Endothelial cell of umbilical vein (primary cell): ENCODE measurements at regions not wholly inside any gene's neighbourhood (a gene's known extent, or its start where the extent isn't known, plus 50 kb on each side); places are given as distances from the start of the nearest gene placed in this dataset.

Source experiments
- BruUV-seq: library from RNA; stranded (reverse); fragments of 400-500 nt; replicated peaks from 2 replicates; lab custom pipeline; 2021; lab: Mats Ljungman, UMichigan
- CTCF ChIA-PET: fragments of 300-600, 350-600 bp; sonication (Branson Sonifier 250); formaldehyde crosslinking; loops from one replicate; lab custom pipeline; 2021; ENCODE audit warnings: antibody characterized with exemption, inconsistent platforms; lab: Charles Lee
- POLR2A ChIA-PET: fragments of 300-600, 350-600 bp; sonication (Branson Sonifier 250); formaldehyde crosslinking; loops from one replicate; lab custom pipeline; 2021; ENCODE audit warnings: antibody characterized with exemption, inconsistent platforms; lab: Charles Lee
- DNase-seq: peaks from one replicate; pipeline ENCODE4 v3.0.0-alpha.2; 2011; ENCODE audit warnings: low read depth, low spot score
- FAIRE-seq: peaks from 2 replicates; lab custom pipeline; 2011; peaks lifted over from hg19 to GRCh38; lab: Jason Lieb, UNC
- H2AFZ ChIP-seq: 2 replicates; pipeline ENCODE4 v1.6.0; 2012; ENCODE audit warnings: low read depth, low read length, control low read depth, inconsistent platforms
- H3K27ac ChIP-seq: 2 replicates; pipeline ENCODE4 v1.5.1; 2011; ENCODE audit warnings: low read depth, mild to moderate bottlenecking, control low read depth, low read length, moderate library complexity; ENCODE audit not compliant: insufficient read depth
- H3K27me3 ChIP-seq, 2 experiments: 2 replicates each; pipeline versions ENCODE4 v1.6.0 to v1.6.1; 2011; ENCODE audit warnings: low read length in 2 of 2, mixed read lengths in 1 of 2; ENCODE audit not compliant: control insufficient read depth in 2 of 2, insufficient read depth in 2 of 2
- H3K36me3 ChIP-seq, 2 experiments: 2 replicates in 1 of 2; 3 replicates in 1 of 2; pipeline ENCODE4 v1.5.1; 2011; ENCODE audit warnings: low read length in 2 of 2, mild to moderate bottlenecking in 1 of 2, moderate library complexity in 1 of 2; ENCODE audit not compliant: control insufficient read depth in 2 of 2, insufficient read depth in 2 of 2; ENCODE audit errors: extremely low read depth in 1 of 2
- H3K4me1 ChIP-seq: 3 replicates; pipeline ENCODE4 v1.5.1; 2011; ENCODE audit warnings: mild to moderate bottlenecking, low read length; ENCODE audit not compliant: control insufficient read depth, insufficient read depth; ENCODE audit errors: extremely low read depth
- H3K4me2 ChIP-seq: 2 replicates; pipeline ENCODE4 v1.6.1; 2011; ENCODE audit warnings: low read length, control low read depth, mixed read lengths; ENCODE audit not compliant: insufficient read depth
- H3K4me3 ChIP-seq, 3 experiments: fragments of 200-600 bp in 1 of 3; sonication (generic), shearing (Covaris generic) in 1 of 3; replicated peaks in 1 of 3; 2 replicates each; pipeline ENCODE4 v1.5.1; 2011 to 2016; ENCODE audit warnings: control low read depth in 3 of 3, low read length in 3 of 3, mild to moderate bottlenecking in 2 of 3, inconsistent platforms in 1 of 3, low read depth in 1 of 3, moderate library complexity in 1 of 3; ENCODE audit not compliant: insufficient read depth in 1 of 3
- H3K79me2 ChIP-seq: 2 replicates; pipeline ENCODE4 v1.6.0; 2012; ENCODE audit warnings: low read length, inconsistent platforms; ENCODE audit not compliant: control insufficient read depth, insufficient read depth
- H3K9ac ChIP-seq: replicated peaks from 2 replicates; pipeline ENCODE3; 2011; ENCODE audit warnings: low read length, control low read depth; ENCODE audit not compliant: insufficient read depth; ENCODE audit errors: extremely low read depth
- H3K9me1 ChIP-seq: replicated peaks from 3 replicates; pipeline ENCODE4 v1.6.0; 2011; ENCODE audit warnings: mild to moderate bottlenecking, low read length; ENCODE audit not compliant: control insufficient read depth, insufficient read depth; ENCODE audit errors: extremely low read depth
- H3K9me3 ChIP-seq: replicated peaks from 2 replicates; pipeline ENCODE4 v1.5.1; 2012; ENCODE audit warnings: low read length, inconsistent platforms; ENCODE audit not compliant: control insufficient read depth, insufficient read depth
- H4K20me1 ChIP-seq: replicated peaks from 2 replicates; pipeline ENCODE3; 2011; ENCODE audit warnings: mild to moderate bottlenecking, low read length; ENCODE audit not compliant: control insufficient read depth, insufficient read depth; ENCODE audit errors: extremely low read depth
- CTCF ChIP-seq, 2 donors: IDR thresholded peaks; 1 replicate in 1 of 2; 2 replicates in 1 of 2; pipeline ENCODE4 v1.5.1; 2011; ENCODE audit warnings: low read length in 2 of 2, mild to moderate bottlenecking in 2 of 2, moderate library complexity in 2 of 2, control low read depth in 1 of 2, inconsistent platforms in 1 of 2, low read depth in 1 of 2; ENCODE audit not compliant: insufficient read depth in 1 of 2; ENCODE audit errors: extremely low read depth in 1 of 2
- EZH2 ChIP-seq: IDR thresholded peaks from 2 replicates; pipeline ENCODE4 v1.6.1; 2012; ENCODE audit warnings: borderline replicate concordance, low read depth, mild to moderate bottlenecking, moderate library complexity, low read length, inconsistent platforms; ENCODE audit not compliant: severe bottlenecking
- FOS ChIP-seq: IDR thresholded peaks from 2 replicates; pipeline ENCODE4 v1.6.1; 2011; ENCODE audit warnings: mild to moderate bottlenecking, low read length, moderate library complexity, borderline replicate concordance; ENCODE audit not compliant: insufficient read depth
- GATA2 ChIP-seq: IDR thresholded peaks from 2 replicates; pipeline ENCODE4 v1.7.0; 2011; ENCODE audit warnings: low read depth, mild to moderate bottlenecking, moderate library complexity, mixed read lengths, low read length; ENCODE audit not compliant: insufficient read length, insufficient read depth
- JUN ChIP-seq: IDR thresholded peaks from 2 replicates; pipeline ENCODE4 v1.6.1; 2011; ENCODE audit warnings: borderline replicate concordance, low read depth; ENCODE audit not compliant: insufficient read length, insufficient read depth
- MAX ChIP-seq: IDR thresholded peaks from 2 replicates; pipeline ENCODE4 v1.6.1; 2011; ENCODE audit not compliant: insufficient read depth, insufficient read length
- MYC ChIP-seq: IDR thresholded peaks from one replicate; pipeline ENCODE4 v1.6.1; 2011; ENCODE audit warnings: mild to moderate bottlenecking, low read depth, low read length
- POLR2A ChIP-seq: IDR thresholded peaks from 2 replicates; pipeline ENCODE4 v1.6.1; 2012; ENCODE audit warnings: low read depth, mild to moderate bottlenecking, control low read depth, low read length
- POLR2AphosphoS5 ChIP-seq: IDR thresholded peaks from 2 replicates; pipeline ENCODE4 v1.6.1; 2012; ENCODE audit warnings: low read depth, mild to moderate bottlenecking, control low read depth, low read length, moderate library complexity; ENCODE audit not compliant: insufficient read depth
- dilution Hi-C: fragments of 300-500 bp; cut with MboI; formaldehyde crosslinking; loops from one replicate; pipeline ENCODE4 v1.15.0; 2019; ENCODE audit warnings: low sequenced_read_pairs; ENCODE audit not compliant: extremely low pct_ligation_motif_present
- intact Hi-C: fragments of 100-400 bp; cut with micrococcal nuclease; formaldehyde crosslinking; loops from one replicate; pipeline ENCODE4 v1.10.0; 2022

- Histone ChIP-seq H3K27ac (no peak overlapping the region), H3K4me1 (peaks cover 44% of the 10 kb centered on the region), H3K4me2 (no peak overlapping the region), H3K79me2 (no peaks in the 10 kb centered on the region), H3K9me3 (no peaks in the 10 kb centered on the region), H3K4me3 (no peak overlapping the region), H4K20me1 (no peaks in the 10 kb centered on the region), H3K27me3 (no peaks in the 10 kb centered on the region), H3K36me3 (no peaks in the 10 kb centered on the region), H2AFZ (no peak overlapping the region), H3K9ac (no peak overlapping the region), H3K9me1 (no peaks in the 10 kb centered on the region)
- DNase-seq (peak; percentile 25), FAIRE-seq (peak; percentile 58)
- intact Hi-C loops (no loop called here), dilution Hi-C loops (no loop called here)
- ChIA-PET CTCF (interaction anchor here (1.1 to 1.2 kb wide), 2 partner anchors 19 to 385 kb away, joined by 3 to 4 read pairs; no protein-coding TSS in a partner anchor), POLR2A (no interaction called here)
- no peak for TF ChIP-seq EZH2
- TF ChIP-seq FOS, result no peak
- TF ChIP-seq POLR2AphosphoS5, result no peak
- no peak for TF ChIP-seq MAX
- TF ChIP-seq MYC, result no peak
- no peak for TF ChIP-seq POLR2A
- no peak for TF ChIP-seq GATA2
- TF ChIP-seq CTCF (IDR thresholded peaks at IDR 0.05; ENCODE audit: extremely low read depth in 1 of 2, insufficient read depth in 1 of 2, low read depth in 1 of 2, low read length in 2 of 2), result no peak
- TF ChIP-seq JUN, result no peak
- no TSS peak for BruUV-seq
Measured at GRCh38 chr16:86949116-86949515, 368.1 kb downstream of the C16orf95 start.
